ENCODE measurements at regions not wholly inside any gene's neighbourhood (a gene's known extent, or its start where the extent isn't known, plus 50 kb on each side); places are given as distances from the start of the nearest gene placed in this dataset.

- DNase-seq (ENCODE audit: low spot score) = no peak
Measured at GRCh38 chr6:14638435-14638905, 520.9 kb downstream of the CD83 start.

- DNase-seq (ENCODE audit: low spot score) = peak; percentile 49
Measured at GRCh38 chr6:14638906-14639761, 521.6 kb downstream of the CD83 start.

- DNase-seq (ENCODE audit: low spot score) = no peak
Measured at GRCh38 chr6:14639983-14640599, 522.5 kb downstream of the CD83 start.

- DNase-seq (ENCODE audit: low spot score) = no peak
Measured at GRCh38 chr6:14640631-14641030, 523.1 kb downstream of the CD83 start.

- no peak for DNase-seq (ENCODE audit: low spot score)
Measured at GRCh38 chr6:14641423-14642135, 524.0 kb downstream of the CD83 start.

- DNase-seq (ENCODE audit: low spot score) = no peak
Measured at GRCh38 chr6:14642136-14642505, 524.5 kb downstream of the CD83 start.

GRCh38 chr6:14642842-14643241 lies 525.3 kb downstream of the CD83 start:
- DNase-seq (ENCODE audit: low spot score) = no peak

GRCh38 chr6:14644381-14644780 lies 526.8 kb downstream of the CD83 start:
- DNase-seq (ENCODE audit: low spot score) = no peak

GRCh38 chr6:14645221-14645620 lies 527.6 kb downstream of the CD83 start:
- no peak for DNase-seq (ENCODE audit: low spot score)

GRCh38 chr6:14645841-14646240 lies 528.3 kb downstream of the CD83 start:
- DNase-seq (ENCODE audit: low spot score) = no peak

GRCh38 chr6:14646371-14646770 lies 528.8 kb downstream of the CD83 start:
- no peak for DNase-seq (ENCODE audit: low spot score)

GRCh38 chr6:14647357-14647756 lies 529.8 kb downstream of the CD83 start:
- DNase-seq (ENCODE audit: low spot score) = no peak

- DNase-seq (ENCODE audit: low spot score) = no peak
Measured at GRCh38 chr6:14652536-14652935, 535.0 kb downstream of the CD83 start.

- DNase-seq (ENCODE audit: low spot score) = no peak
Measured at GRCh38 chr6:14655201-14656061, 537.9 kb downstream of the CD83 start.

GRCh38 chr6:14656078-14656521 lies 538.5 kb downstream of the CD83 start:
- DNase-seq (ENCODE audit: low spot score) = no peak

- no peak for DNase-seq (ENCODE audit: low spot score)
Measured at GRCh38 chr6:14656649-14657048, 539.1 kb downstream of the CD83 start.

GRCh38 chr6:14658030-14658429 lies 540.5 kb downstream of the CD83 start:
- no peak for DNase-seq (ENCODE audit: low spot score)

- DNase-seq (ENCODE audit: low spot score) = no peak
Measured at GRCh38 chr6:14658886-14659561, 541.5 kb downstream of the CD83 start.

- no peak for DNase-seq (ENCODE audit: low spot score)
Measured at GRCh38 chr6:14659841-14660240, 542.3 kb downstream of the CD83 start.

- no peak for DNase-seq (ENCODE audit: low spot score)
Measured at GRCh38 chr6:14660806-14661579, 543.4 kb downstream of the CD83 start.

Measured in AG08396 (cell line).